H1 (cell line): ENCODE measurements at regions not wholly inside any gene's neighbourhood (a gene's known extent, or its start where the extent isn't known, plus 50 kb on each side); places are given as distances from the start of the nearest gene placed in this dataset.

ENCODE experiments used
- CHD7 ChIP-seq: fragments of 300-600 bp; sonication (generic); IDR thresholded peaks from 2 replicates; pipeline ENCODE4 v1.7.1; 2012; ENCODE audit warnings: low read length, moderate library complexity, mild to moderate bottlenecking, inconsistent platforms; ENCODE audit not compliant: insufficient replicate concordance
- JUN ChIP-seq: IDR thresholded peaks from 2 replicates; pipeline ENCODE4 v1.6.1; 2011; ENCODE audit warnings: low read depth, mild to moderate bottlenecking, improper control_type of control experiment, low read length
- KDM1A ChIP-seq: fragments of 200-600, 300-600 bp; sonication (generic); IDR thresholded peaks from 2 replicates; pipeline ENCODE4 v1.7.1; 2016; ENCODE audit warnings: mild to moderate bottlenecking, low read length, borderline replicate concordance
- KDM5A ChIP-seq: fragments of 200-600 bp; IDR thresholded peaks from 2 replicates; pipeline ENCODE4 v1.7.1; 2012; ENCODE audit warnings: mild to moderate bottlenecking, low read length, inconsistent platforms, mixed read lengths
- RXRA ChIP-seq: IDR thresholded peaks from 2 replicates; pipeline ENCODE4 v1.6.1; 2011; ENCODE audit warnings: low read depth, mild to moderate bottlenecking, low read length, moderate library complexity; ENCODE audit not compliant: insufficient read depth

- no peak for TF ChIP-seq CHD7
- no peak for TF ChIP-seq JUN
- no peak for TF ChIP-seq RXRA
- TF ChIP-seq KDM5A: no peak
- TF ChIP-seq KDM1A: no peak
- TF ChIP-seq, all 59 proteins: peak for 0
Observed at GRCh38 chr4:137722910-137723309, 190.6 kb upstream of the PCDH18 start (continued).
